Erythroblast (primary cell): ENCODE measurements at regions not wholly inside any gene's neighbourhood (a gene's known extent, or its start where the extent isn't known, plus 50 kb on each side); places are given as distances from the start of the nearest gene placed in this dataset.

Experiments
- GATA1 ChIP-seq: IDR thresholded peaks from 2 replicates; pipeline ENCODE4 v1.6.1; 2011; ENCODE audit warnings: low read depth, mild to moderate bottlenecking, control low read depth, low read length, moderate library complexity
- POLR2A ChIP-seq: IDR thresholded peaks from 2 replicates; pipeline ENCODE4 v1.6.1; 2011; ENCODE audit warnings: mild to moderate bottlenecking, low read length

GRCh38 chr2:74736589-74736988, 82.5 kb downstream of the SEMA4F start:
- TF ChIP-seq POLR2A (no peak), GATA1 (no peak)
